GM19468 (cell line): ENCODE measurements at regions not wholly inside any gene's neighbourhood (a gene's known extent, or its start where the extent isn't known, plus 50 kb on each side); places are given as distances from the start of the nearest gene placed in this dataset.

Experiments
- ATAC-seq: cut with Tn5 transposase; IDR thresholded peaks from one replicate; pipeline ENCODE4 v1.9.1; 2021; ENCODE audit warnings: mild to moderate bottlenecking, moderate library complexity, moderate number of reproducible peaks; ENCODE audit not compliant: unreplicated experiment; ENCODE audit errors: extremely low read depth

GRCh38 chr4:151555151-151555945 lies 146.4 kb downstream of the FHIP1A start:
- ATAC-seq, result no peak

- ATAC-seq, result no peak
These were observed 149.6 kb downstream of the FHIP1A start for GRCh38 chr4:151558496-151559113.

GRCh38 chr4:151559595-151559994 lies 150.6 kb downstream of the FHIP1A start:
- ATAC-seq, result no peak

- ATAC-seq, result no peak
These were observed 152.7 kb downstream of the FHIP1A start for GRCh38 chr4:151561551-151562256.

GRCh38 chr4:151563194-151563593 lies 154.2 kb downstream of the FHIP1A start:
- no peak for ATAC-seq

- no peak for ATAC-seq
These were observed 155.3 kb downstream of the FHIP1A start for GRCh38 chr4:151564321-151564720.

GRCh38 chr4:151565583-151565982 lies 156.6 kb downstream of the FHIP1A start:
- ATAC-seq, result no peak

- no peak for ATAC-seq
These were observed 157.1 kb downstream of the FHIP1A start for GRCh38 chr4:151566053-151566452.

GRCh38 chr4:151567056-151567455 lies 158.1 kb downstream of the FHIP1A start:
- ATAC-seq, result peak; percentile 58

GRCh38 chr4:151568966-151569365 lies 160.0 kb downstream of the FHIP1A start:
- no peak for ATAC-seq

GRCh38 chr4:151569650-151570049 lies 160.7 kb downstream of the FHIP1A start:
- no peak for ATAC-seq

- no peak for ATAC-seq
These were observed 164.5 kb downstream of the FHIP1A start for GRCh38 chr4:151573474-151573873.

- ATAC-seq, result no peak
These were observed 165.0 kb downstream of the FHIP1A start for GRCh38 chr4:151573945-151574344.

GRCh38 chr4:151574968-151575367 lies 166.0 kb downstream of the FHIP1A start:
- no peak for ATAC-seq

GRCh38 chr4:151575646-151576045 lies 166.7 kb downstream of the FHIP1A start:
- ATAC-seq, result no peak

GRCh38 chr4:151576627-151577026 lies 167.7 kb downstream of the FHIP1A start:
- no peak for ATAC-seq

GRCh38 chr4:151581570-151581969 lies 172.6 kb downstream of the FHIP1A start:
- no peak for ATAC-seq

- no peak for ATAC-seq
These were observed 173.1 kb downstream of the FHIP1A start for GRCh38 chr4:151582098-151582497.

GRCh38 chr4:151583157-151583914 lies 174.4 kb downstream of the FHIP1A start:
- no peak for ATAC-seq

GRCh38 chr4:151584101-151584500 lies 175.1 kb downstream of the FHIP1A start:
- no peak for ATAC-seq
